Astrocyte (in vitro differentiated cells and primary cell): ENCODE measurements at regions not wholly inside any gene's neighbourhood (a gene's known extent, or its start where the extent isn't known, plus 50 kb on each side); places are given as distances from the start of the nearest gene placed in this dataset.

Source experiments
- DNase-seq: peaks from one replicate; pipeline ENCODE4 v3.0.0-alpha.2; 2010; ENCODE audit warnings: low read depth
- FAIRE-seq: peaks from 2 replicates; lab custom pipeline; 2011; peaks lifted over from hg19 to GRCh38; lab: Jason Lieb, UNC
- H2AFZ ChIP-seq: 2 replicates; pipeline ENCODE4 v1.6.0; 2012; ENCODE audit warnings: low read depth, low read length, inconsistent platforms
- H3K27ac ChIP-seq: 2 replicates; pipeline ENCODE4 v1.5.1; 2011; ENCODE audit warnings: low read depth, low read length, inconsistent platforms
- H3K27me3 ChIP-seq: 2 replicates; pipeline ENCODE4 v1.6.0; 2011; ENCODE audit warnings: low read length, inconsistent platforms; ENCODE audit not compliant: insufficient read depth
- H3K36me3 ChIP-seq: 2 replicates; pipeline ENCODE4 v1.5.1; 2011; ENCODE audit warnings: low read length, inconsistent platforms; ENCODE audit not compliant: insufficient read depth
- H3K4me1 ChIP-seq: 2 replicates; pipeline ENCODE4 v1.5.1; 2011; ENCODE audit warnings: low read length, inconsistent platforms; ENCODE audit not compliant: insufficient read depth
- H3K4me2 ChIP-seq: 2 replicates; pipeline ENCODE4 v1.6.0; 2012; ENCODE audit warnings: low read length, inconsistent platforms
- H3K4me3 ChIP-seq: 2 replicates; pipeline ENCODE4 v1.5.1; 2011; ENCODE audit warnings: low read depth, mild to moderate bottlenecking, low read length, inconsistent platforms; ENCODE audit not compliant: insufficient read depth
- H3K79me2 ChIP-seq: 2 replicates; pipeline ENCODE4 v1.6.0; 2012; ENCODE audit warnings: mild to moderate bottlenecking, low read length, inconsistent platforms; ENCODE audit not compliant: insufficient read depth
- H3K9ac ChIP-seq: 2 replicates; pipeline ENCODE4 v1.6.0; 2012; ENCODE audit warnings: mild to moderate bottlenecking, low read length, inconsistent platforms
- H3K9me3 ChIP-seq: 2 replicates; pipeline ENCODE4 v1.5.1; 2012; ENCODE audit warnings: low read depth, mild to moderate bottlenecking, low read length, inconsistent platforms; ENCODE audit not compliant: insufficient read depth
- H4K20me1 ChIP-seq: 2 replicates; pipeline ENCODE4 v1.6.0; 2012; ENCODE audit warnings: low read length, inconsistent platforms; ENCODE audit not compliant: insufficient read depth
- H3K27ac Mint-ChIP-seq: one replicate; pipeline ENCODE4 v1.8.0; 2021; ENCODE audit warnings: mild to moderate bottlenecking, mixed read lengths; ENCODE audit not compliant: unreplicated experiment
- H3K27me3 Mint-ChIP-seq: one replicate; pipeline ENCODE4 v1.8.0; 2021; ENCODE audit warnings: low read depth, mixed read lengths; ENCODE audit not compliant: unreplicated experiment
- H3K36me3 Mint-ChIP-seq: one replicate; pipeline ENCODE4 v1.8.0; 2021; ENCODE audit warnings: low read depth, mixed read lengths; ENCODE audit not compliant: unreplicated experiment
- H3K4me1 Mint-ChIP-seq: one replicate; pipeline ENCODE4 v1.8.0; 2021; ENCODE audit warnings: low read depth, mixed read lengths; ENCODE audit not compliant: unreplicated experiment
- H3K4me3 Mint-ChIP-seq: one replicate; pipeline ENCODE4 v1.8.0; 2021; ENCODE audit warnings: mild to moderate bottlenecking, moderate library complexity, mixed read lengths; ENCODE audit not compliant: unreplicated experiment
- H3K9me3 Mint-ChIP-seq: one replicate; pipeline ENCODE4 v1.8.0; 2021; ENCODE audit warnings: mild to moderate bottlenecking, mixed read lengths; ENCODE audit not compliant: unreplicated experiment
- EZH2 ChIP-seq: IDR thresholded peaks from 2 replicates; pipeline ENCODE4 v1.6.1; 2012; ENCODE audit warnings: mild to moderate bottlenecking, low read length, inconsistent platforms; ENCODE audit not compliant: insufficient read depth
- TF ChIP-seq, protein P1 (sequence below): IDR thresholded peaks from 2 replicates; pipeline ENCODE4 v1.5.1; 2011; ENCODE audit warnings: low read depth, mild to moderate bottlenecking, inconsistent platforms, low read length, moderate library complexity; ENCODE audit not compliant: insufficient read depth

GRCh38 chr12:113762882-113763816 is 203.0 kb downstream of the RBM19 start:
- TF ChIP-seq, protein P1, sequence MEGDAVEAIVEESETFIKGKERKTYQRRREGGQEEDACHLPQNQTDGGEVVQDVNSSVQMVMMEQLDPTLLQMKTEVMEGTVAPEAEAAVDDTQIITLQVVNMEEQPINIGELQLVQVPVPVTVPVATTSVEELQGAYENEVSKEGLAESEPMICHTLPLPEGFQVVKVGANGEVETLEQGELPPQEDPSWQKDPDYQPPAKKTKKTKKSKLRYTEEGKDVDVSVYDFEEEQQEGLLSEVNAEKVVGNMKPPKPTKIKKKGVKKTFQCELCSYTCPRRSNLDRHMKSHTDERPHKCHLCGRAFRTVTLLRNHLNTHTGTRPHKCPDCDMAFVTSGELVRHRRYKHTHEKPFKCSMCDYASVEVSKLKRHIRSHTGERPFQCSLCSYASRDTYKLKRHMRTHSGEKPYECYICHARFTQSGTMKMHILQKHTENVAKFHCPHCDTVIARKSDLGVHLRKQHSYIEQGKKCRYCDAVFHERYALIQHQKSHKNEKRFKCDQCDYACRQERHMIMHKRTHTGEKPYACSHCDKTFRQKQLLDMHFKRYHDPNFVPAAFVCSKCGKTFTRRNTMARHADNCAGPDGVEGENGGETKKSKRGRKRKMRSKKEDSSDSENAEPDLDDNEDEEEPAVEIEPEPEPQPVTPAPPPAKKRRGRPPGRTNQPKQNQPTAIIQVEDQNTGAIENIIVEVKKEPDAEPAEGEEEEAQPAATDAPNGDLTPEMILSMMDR = no peak
- TF ChIP-seq EZH2 = no peak
- no peak for FAIRE-seq
- no peak overlapping the region for H3K27ac ChIP-seq

GRCh38 chr12:113762155-113762881 is 203.8 kb downstream of the RBM19 start:
- FAIRE-seq (no peak), DNase-seq (no peak)
- peak overlapping the region; percentile 37 for H3K4me2 ChIP-seq
- TF ChIP-seq, protein P1 = no peak
- TF ChIP-seq EZH2 = no peak
- Mint-ChIP-seq H3K9me3 (no peaks in the 10 kb centered on the region), H3K4me1 (peaks cover 8% of the 10 kb centered on the region), H3K27ac (no peak overlapping the region), H3K36me3 (no peaks in the 10 kb centered on the region), H3K4me3 (no peak overlapping the region), H3K27me3 (peaks cover 30% of the 10 kb centered on the region)
- no peaks in the 10 kb centered on the region for H3K36me3 ChIP-seq
- no peak overlapping the region for H3K27ac ChIP-seq
- H3K9me3 ChIP-seq = no peaks in the 10 kb centered on the region
- H2AFZ ChIP-seq = no peak overlapping the region
- H3K27me3 ChIP-seq = peaks cover 15% of the 10 kb centered on the region
- H3K4me3 ChIP-seq = no peak overlapping the region
- peaks cover 10% of the 10 kb centered on the region for H3K4me1 ChIP-seq
- no peak overlapping the region for H3K9ac ChIP-seq
- no peaks in the 10 kb centered on the region for H4K20me1 ChIP-seq
- no peaks in the 10 kb centered on the region for H3K79me2 ChIP-seq

More at GRCh38 chr12:113762882-113763816, 203.0 kb downstream of the RBM19 start:
- no peaks in the 10 kb centered on the region for H3K9me3 Mint-ChIP-seq
- Histone ChIP-seq H3K36me3 (no peaks in the 10 kb centered on the region), H3K27me3 (peaks cover 15% of the 10 kb centered on the region), H4K20me1 (no peaks in the 10 kb centered on the region), H2AFZ (no peak overlapping the region), H3K9me3 (no peaks in the 10 kb centered on the region), H3K79me2 (no peaks in the 10 kb centered on the region), H3K9ac (no peak overlapping the region), H3K4me2 (no peak overlapping the region), H3K4me3 (no peak overlapping the region), H3K4me1 (peaks cover 11% of the 10 kb centered on the region)
- peaks cover 27% of the 10 kb centered on the region for H3K27me3 Mint-ChIP-seq
- no peaks in the 10 kb centered on the region for H3K36me3 Mint-ChIP-seq
- peaks cover 12% of the 10 kb centered on the region for H3K4me1 Mint-ChIP-seq
- no peak for DNase-seq
- no peak overlapping the region for H3K27ac Mint-ChIP-seq
- H3K4me3 Mint-ChIP-seq = no peak overlapping the region
